H1 (cell line): ENCODE measurements at regions not wholly inside any gene's neighbourhood (a gene's known extent, or its start where the extent isn't known, plus 50 kb on each side); places are given as distances from the start of the nearest gene placed in this dataset.

ENCODE experiments used
- CHD7 ChIP-seq: fragments of 300-600 bp; sonication (generic); IDR thresholded peaks from 2 replicates; pipeline ENCODE4 v1.7.1; 2012; ENCODE audit warnings: low read length, moderate library complexity, mild to moderate bottlenecking, inconsistent platforms; ENCODE audit not compliant: insufficient replicate concordance
- POLR2A ChIP-seq, 2 experiments: IDR thresholded peaks; 1 replicate in 1 of 2; 2 replicates in 1 of 2; pipeline ENCODE4 v1.6.1; 2011; ENCODE audit warnings: low read depth in 2 of 2, low read length in 2 of 2, mild to moderate bottlenecking in 2 of 2; ENCODE audit errors: control extremely low read depth in 1 of 2
- SAP30 ChIP-seq: fragments of 300-600 bp; sonication (generic); IDR thresholded peaks from 2 replicates; pipeline ENCODE4 v1.7.1; 2012; ENCODE audit warnings: low read length, moderate library complexity, mild to moderate bottlenecking, inconsistent platforms; ENCODE audit not compliant: insufficient read depth, insufficient replicate concordance
- SIRT6 ChIP-seq: IDR thresholded peaks from one replicate; pipeline ENCODE4 v1.7.1; 2012; ENCODE audit warnings: low read length, inconsistent platforms
- SP2 ChIP-seq: IDR thresholded peaks from 2 replicates; pipeline ENCODE4 v1.6.1; 2012; ENCODE audit warnings: mild to moderate bottlenecking, low read length, inconsistent platforms
- SRF ChIP-seq: IDR thresholded peaks from 2 replicates; pipeline ENCODE4 v1.6.1; 2011; ENCODE audit warnings: mild to moderate bottlenecking, low read depth, low read length, moderate library complexity

DNA sequence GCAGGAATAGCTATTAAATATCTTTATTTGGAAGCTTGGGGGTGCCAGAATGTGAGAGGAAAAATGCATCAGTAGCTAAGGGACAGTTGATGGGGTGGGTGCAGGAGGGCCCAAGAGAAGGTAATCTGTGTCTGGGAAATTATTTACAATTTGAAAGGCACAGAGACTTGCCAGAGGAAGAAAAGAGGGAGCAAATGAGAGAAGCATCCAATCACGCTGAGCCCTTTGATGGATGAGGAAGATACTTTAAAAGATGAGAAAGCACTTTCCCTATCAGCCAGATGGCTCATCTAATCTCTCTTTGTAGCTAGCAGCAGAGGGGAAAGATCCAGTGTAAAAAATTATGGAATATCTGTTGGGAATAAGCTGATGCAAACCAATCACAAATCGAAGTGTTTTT lies 57.0 kb upstream of the ABCA1 start (continued):
- TF ChIP-seq CHD7 (no peak), SIRT6 (no peak), SRF (no peak), SP2 (no peak), SAP30 (no peak), POLR2A (IDR thresholded peaks at IDR 0.05; ENCODE audit: control extremely low read depth in 1 of 2, low read depth in 2 of 2, low read length in 2 of 2) (no peak)
- TF ChIP-seq, all 59 proteins: peak for 0
